ENCODE measurements at regions not wholly inside any gene's neighbourhood (a gene's known extent, or its start where the extent isn't known, plus 50 kb on each side); places are given as distances from the start of the nearest gene placed in this dataset.

DNA sequence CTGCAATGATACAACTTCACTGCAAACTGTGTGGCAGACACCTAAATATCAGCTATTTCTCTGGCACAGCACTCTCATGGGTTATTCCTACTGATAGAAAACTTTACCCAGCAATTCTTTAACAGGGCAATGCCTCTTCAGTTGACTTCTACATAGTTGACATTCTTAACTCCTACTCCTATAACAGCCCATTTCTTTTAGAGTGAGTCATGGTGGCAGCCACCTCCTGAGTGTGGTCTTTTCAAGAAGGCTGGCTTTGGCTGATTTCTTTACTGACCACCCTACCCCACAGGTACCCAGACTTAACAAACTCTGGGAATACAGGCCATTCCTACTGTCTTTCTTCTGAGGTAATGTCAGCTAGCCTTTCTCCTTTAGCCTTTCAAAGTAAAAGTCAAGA is 805.8 kb upstream of the ADGRL2 start:
- Mint-ChIP-seq H3K36me3 (ENCODE audit: insufficient read depth) (no peaks in the 10 kb centered on the region), H3K27ac (no peak overlapping the region)
- TF ChIP-seq, protein P1, sequence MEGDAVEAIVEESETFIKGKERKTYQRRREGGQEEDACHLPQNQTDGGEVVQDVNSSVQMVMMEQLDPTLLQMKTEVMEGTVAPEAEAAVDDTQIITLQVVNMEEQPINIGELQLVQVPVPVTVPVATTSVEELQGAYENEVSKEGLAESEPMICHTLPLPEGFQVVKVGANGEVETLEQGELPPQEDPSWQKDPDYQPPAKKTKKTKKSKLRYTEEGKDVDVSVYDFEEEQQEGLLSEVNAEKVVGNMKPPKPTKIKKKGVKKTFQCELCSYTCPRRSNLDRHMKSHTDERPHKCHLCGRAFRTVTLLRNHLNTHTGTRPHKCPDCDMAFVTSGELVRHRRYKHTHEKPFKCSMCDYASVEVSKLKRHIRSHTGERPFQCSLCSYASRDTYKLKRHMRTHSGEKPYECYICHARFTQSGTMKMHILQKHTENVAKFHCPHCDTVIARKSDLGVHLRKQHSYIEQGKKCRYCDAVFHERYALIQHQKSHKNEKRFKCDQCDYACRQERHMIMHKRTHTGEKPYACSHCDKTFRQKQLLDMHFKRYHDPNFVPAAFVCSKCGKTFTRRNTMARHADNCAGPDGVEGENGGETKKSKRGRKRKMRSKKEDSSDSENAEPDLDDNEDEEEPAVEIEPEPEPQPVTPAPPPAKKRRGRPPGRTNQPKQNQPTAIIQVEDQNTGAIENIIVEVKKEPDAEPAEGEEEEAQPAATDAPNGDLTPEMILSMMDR (IDR thresholded peaks at IDR 0.05; ENCODE audit: unreplicated experiment), result no peak

DNA sequence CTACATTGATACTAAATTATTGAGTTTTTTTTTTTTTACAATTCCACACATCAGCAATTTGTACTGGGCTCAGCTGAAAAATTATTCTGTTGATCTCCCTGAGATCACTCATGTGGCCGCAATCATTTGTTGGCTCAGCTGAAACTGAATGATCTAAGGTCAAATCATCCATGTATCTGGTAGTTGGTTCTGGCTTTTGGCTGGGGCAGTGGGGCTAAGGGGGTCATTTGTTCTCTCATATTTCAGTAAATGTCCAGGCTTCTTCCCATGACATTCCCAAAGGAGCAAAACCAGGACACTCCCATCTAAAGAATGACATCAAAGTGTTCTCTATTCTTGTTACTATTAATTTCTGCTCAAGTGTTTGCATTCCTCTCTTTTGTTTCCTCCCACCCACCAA is 806.7 kb upstream of the ADGRL2 start:
- H3K4me3 Mint-ChIP-seq (ENCODE audit: low read depth), result no peak overlapping the region
- no peak for DNase-seq (ENCODE audit: low spot score, unreplicated experiment)
- H3K4me1 Mint-ChIP-seq (ENCODE audit: low read depth), result peaks cover 2% of the 10 kb centered on the region
- H3K9me3 Mint-ChIP-seq (ENCODE audit: low read depth), result peaks cover under 1% of the 10 kb centered on the region
- no peaks in the 10 kb centered on the region for H3K36me3 Mint-ChIP-seq (ENCODE audit: insufficient read depth)
- no peak overlapping the region for H3K27ac Mint-ChIP-seq
- no peaks in the 10 kb centered on the region for H3K27me3 Mint-ChIP-seq
- TF ChIP-seq, protein P1 (IDR thresholded peaks at IDR 0.05; ENCODE audit: unreplicated experiment), result no peak

More for the DNA sequence above, 805.8 kb upstream of the ADGRL2 start:
- Mint-ChIP-seq H3K9me3 (ENCODE audit: low read depth) (no peaks in the 10 kb centered on the region), H3K27me3 (no peaks in the 10 kb centered on the region), H3K4me3 (ENCODE audit: low read depth) (no peak overlapping the region), H3K4me1 (ENCODE audit: low read depth) (peaks cover 2% of the 10 kb centered on the region)
- DNase-seq (ENCODE audit: low spot score, unreplicated experiment), result no peak

DNA sequence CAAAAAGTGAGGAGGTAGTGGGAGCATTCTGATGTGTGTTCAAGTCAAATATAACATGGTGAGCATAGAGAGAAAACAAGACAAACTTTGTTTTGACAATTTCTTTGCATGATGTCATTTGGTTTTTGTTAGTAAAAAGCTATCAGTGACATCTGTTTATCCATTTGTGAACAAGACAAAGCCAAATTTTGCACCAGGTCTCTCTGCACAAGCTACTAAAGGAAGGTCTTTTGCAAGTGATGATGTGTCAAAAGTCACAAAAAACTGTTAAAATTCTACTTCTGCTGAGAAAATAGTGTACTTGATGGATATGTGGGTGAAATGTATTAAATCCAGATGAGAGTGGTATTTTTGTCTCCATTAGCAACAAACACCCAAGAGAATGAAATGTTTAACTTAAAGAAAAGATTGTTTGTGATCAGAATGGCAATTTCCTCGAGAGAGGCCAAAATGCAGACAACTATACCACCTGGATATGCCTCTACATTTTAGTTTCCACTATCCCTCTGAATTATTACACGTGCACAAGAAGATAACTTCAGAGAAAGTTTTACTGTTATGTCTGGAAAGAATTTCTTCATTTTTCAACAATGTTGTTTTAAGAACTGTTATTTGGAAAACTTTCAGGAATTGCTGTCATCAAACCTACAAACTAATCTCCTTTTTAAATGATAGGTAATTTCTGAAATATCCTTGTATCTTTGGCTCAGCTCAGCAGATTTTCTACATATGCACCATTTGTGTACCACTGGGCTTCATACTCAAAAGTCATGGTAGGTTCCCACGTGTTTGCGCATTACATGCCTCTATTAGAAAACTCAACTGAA is 807.4 kb upstream of the ADGRL2 start:
- Mint-ChIP-seq H3K4me3 (ENCODE audit: low read depth) (no peak overlapping the region), H3K27me3 (no peaks in the 10 kb centered on the region), H3K4me1 (ENCODE audit: low read depth) (peaks cover 2% of the 10 kb centered on the region), H3K27ac (no peak overlapping the region), H3K36me3 (ENCODE audit: insufficient read depth) (no peaks in the 10 kb centered on the region), H3K9me3 (ENCODE audit: low read depth) (peaks cover 3% of the 10 kb centered on the region)
- TF ChIP-seq, protein P1 (IDR thresholded peaks at IDR 0.05; ENCODE audit: unreplicated experiment), result no peak
- DNase-seq (ENCODE audit: low spot score, unreplicated experiment), result no peak

DNA sequence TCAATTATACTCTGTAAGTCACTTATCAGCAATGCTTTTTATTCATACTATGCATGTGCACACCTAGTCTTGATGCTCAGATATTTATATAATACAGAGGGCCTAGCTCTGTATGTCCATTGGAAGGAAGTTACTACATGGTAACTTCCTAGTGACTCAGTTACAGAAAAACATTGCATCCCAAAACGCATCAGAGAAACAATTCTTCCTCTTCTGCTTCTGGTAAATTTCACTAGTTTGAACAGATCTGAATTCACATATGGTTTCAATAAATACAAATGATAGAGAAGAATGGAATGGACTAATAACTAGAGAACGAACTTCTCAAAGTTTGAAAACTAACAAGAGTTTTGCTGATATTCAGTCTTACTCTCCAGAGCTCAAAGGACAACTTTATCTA is 811.3 kb upstream of the ADGRL2 start:
- H3K27ac Mint-ChIP-seq, result no peak overlapping the region
- peaks cover 3% of the 10 kb centered on the region for H3K9me3 Mint-ChIP-seq (ENCODE audit: low read depth)
- DNase-seq (ENCODE audit: low spot score, unreplicated experiment), result no peak
- H3K4me1 Mint-ChIP-seq (ENCODE audit: low read depth), result no peaks in the 10 kb centered on the region
- no peak overlapping the region for H3K4me3 Mint-ChIP-seq (ENCODE audit: low read depth)
- no peaks in the 10 kb centered on the region for H3K36me3 Mint-ChIP-seq (ENCODE audit: insufficient read depth)
- H3K27me3 Mint-ChIP-seq, result no peaks in the 10 kb centered on the region
- TF ChIP-seq, protein P1 (IDR thresholded peaks at IDR 0.05; ENCODE audit: unreplicated experiment), result no peak

DNA sequence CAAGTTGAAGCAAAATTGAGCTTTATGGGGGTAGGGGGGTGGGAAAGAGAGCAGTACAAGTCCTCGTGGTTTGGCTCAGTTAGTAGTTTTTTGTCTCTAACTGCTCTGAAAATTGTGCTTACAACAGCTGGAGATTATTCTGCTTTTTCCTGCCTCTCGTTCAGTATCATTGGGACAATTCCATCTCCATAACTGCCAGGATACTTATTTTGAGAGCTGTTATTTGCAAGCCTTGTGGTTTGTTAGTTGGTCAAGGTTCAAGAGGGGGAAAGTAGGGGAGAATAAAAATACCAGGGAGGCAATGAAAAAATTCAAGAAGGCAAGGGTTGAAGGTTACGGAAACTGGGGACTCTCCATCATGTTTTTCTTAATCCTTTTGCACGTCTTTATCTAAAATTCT is 811.8 kb upstream of the ADGRL2 start:
- Mint-ChIP-seq H3K27ac (no peak overlapping the region), H3K36me3 (ENCODE audit: insufficient read depth) (no peaks in the 10 kb centered on the region), H3K27me3 (no peaks in the 10 kb centered on the region), H3K9me3 (ENCODE audit: low read depth) (peaks cover 3% of the 10 kb centered on the region), H3K4me1 (ENCODE audit: low read depth) (no peaks in the 10 kb centered on the region), H3K4me3 (ENCODE audit: low read depth) (no peak overlapping the region)
- no peak for DNase-seq (ENCODE audit: low spot score, unreplicated experiment)
- TF ChIP-seq, protein P1 (IDR thresholded peaks at IDR 0.05; ENCODE audit: unreplicated experiment), result no peak
